ENCODE measurements at regions not wholly inside any gene's neighbourhood (a gene's known extent, or its start where the extent isn't known, plus 50 kb on each side); places are given as distances from the start of the nearest gene placed in this dataset.
"Not testable (repeated sequence)": the region's sequence is repeated elsewhere in the genome, so short reads cannot be mapped to it uniquely, and the experiment has no call there.

DNA sequence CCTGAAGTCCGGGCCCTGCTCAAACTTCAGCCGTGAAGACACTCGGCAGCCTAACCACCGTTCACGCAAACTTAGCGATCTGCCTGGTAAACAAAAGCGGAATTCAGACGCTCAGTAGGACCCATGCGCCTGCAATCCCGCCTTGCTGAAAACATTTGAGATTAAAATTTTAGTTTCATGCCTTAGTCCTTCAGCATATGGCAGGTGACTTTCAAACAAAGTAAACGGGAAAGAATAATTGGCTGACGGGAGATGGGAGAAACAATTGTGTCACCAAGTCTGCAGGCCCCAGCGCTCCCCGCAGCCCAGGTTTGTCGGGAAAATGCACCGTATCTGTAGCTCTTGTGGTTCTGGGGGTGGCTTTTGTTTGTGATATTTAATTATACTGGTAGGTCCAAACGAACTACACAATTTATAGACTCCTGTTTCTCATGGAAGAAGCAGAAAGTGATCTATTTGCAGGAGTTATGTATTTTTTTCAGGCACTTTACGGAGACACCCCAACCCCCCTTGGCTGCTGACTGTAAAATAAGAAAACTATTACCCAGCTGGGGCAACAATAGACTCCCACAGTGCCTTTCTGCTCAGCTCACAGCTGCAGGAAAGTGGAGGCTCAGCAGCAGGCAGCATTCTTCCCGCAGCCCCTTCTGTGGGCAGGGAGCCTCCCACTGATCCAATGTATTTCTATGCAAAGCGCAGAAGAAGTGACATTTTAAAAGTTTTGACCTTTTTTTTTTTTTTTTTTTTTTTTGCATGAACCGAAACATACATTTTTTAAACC is 94.8 kb downstream of the SOX1 start:
- Histone ChIP-seq H3K9ac (ENCODE audit: low read depth in 1 of 2, low read length in 2 of 2) (no peak overlapping the region), H3K4me1 (ENCODE audit: control insufficient read depth in 2 of 2, insufficient read depth in 2 of 2, low read length in 2 of 2) (peaks cover 4 to 12% of the 10 kb centered on the region in 2 donors), H3K36me3 (ENCODE audit: control insufficient read depth in 2 of 2, insufficient read depth in 2 of 2, low read length in 2 of 2) (no peaks in the 10 kb centered on the region), H3K9me3 (ENCODE audit: control insufficient read depth in 2 of 2, low read length in 2 of 2) (no peaks in the 10 kb centered on the region), H3K27me3 (ENCODE audit: control insufficient read depth in 2 of 2, insufficient read depth in 2 of 2, low read length in 2 of 2) (no peaks in the 10 kb centered on the region), H3K27ac (ENCODE audit: low read depth in 2 of 2, low read length in 2 of 2) (no peak overlapping the region), H3K4me3 (ENCODE audit: low read length in 2 of 2) (no peak overlapping the region)

- H3K27me3 ChIP-seq (ENCODE audit: control insufficient read depth in 2 of 2, insufficient read depth in 2 of 2, low read length in 2 of 2), result not testable (repeated sequence)
Observed at GRCh38 chr13:112163691-112164660, 97.0 kb downstream of the SOX1 start.

GRCh38 chr13:112165712-112166111 is 98.8 kb downstream of the SOX1 start:
- Histone ChIP-seq H3K27me3 (ENCODE audit: control insufficient read depth in 2 of 2, insufficient read depth in 2 of 2, low read length in 2 of 2) (no peaks in the 10 kb centered on the region), H3K4me1 (ENCODE audit: control insufficient read depth in 2 of 2, insufficient read depth in 2 of 2, low read length in 2 of 2) (no peaks in the 10 kb centered on the region), H3K4me3 (ENCODE audit: low read length in 2 of 2) (no peak overlapping the region)

More at GRCh38 chr13:112163691-112164660, 97.0 kb downstream of the SOX1 start:
- not testable (repeated sequence) for H3K9ac ChIP-seq (ENCODE audit: low read depth in 1 of 2, low read length in 2 of 2); H3K36me3 ChIP-seq (ENCODE audit: control insufficient read depth in 2 of 2, insufficient read depth in 2 of 2, low read length in 2 of 2); H3K4me3 ChIP-seq (ENCODE audit: low read length in 2 of 2); H3K9me3 ChIP-seq (ENCODE audit: control insufficient read depth in 2 of 2, low read length in 2 of 2); H3K27ac ChIP-seq (ENCODE audit: low read depth in 2 of 2, low read length in 2 of 2)
- H3K4me1 ChIP-seq (ENCODE audit: control insufficient read depth in 2 of 2, insufficient read depth in 2 of 2, low read length in 2 of 2), result peaks cover 4 to 10% of the 10 kb centered on the region in 2 donors

DNA sequence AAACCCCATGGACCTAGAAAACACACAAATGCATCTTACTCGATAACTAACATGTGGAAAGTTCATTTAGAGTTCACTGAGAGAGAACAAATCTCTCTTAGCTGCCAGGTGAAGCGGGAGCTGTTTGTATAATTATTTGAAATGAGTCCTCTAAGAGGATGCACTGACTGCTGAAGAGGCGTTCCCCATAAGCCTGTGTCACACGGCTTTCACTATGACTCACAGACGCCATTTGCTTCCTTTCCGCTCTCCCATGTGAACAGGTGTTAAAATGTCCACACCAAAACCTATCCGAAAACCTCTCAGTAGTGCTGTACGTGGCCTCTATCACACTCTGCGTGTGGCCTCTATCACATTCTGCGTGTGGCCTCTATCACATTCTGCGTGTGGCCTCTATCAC is 101.8 kb downstream of the SOX1 start:
- no peaks in the 10 kb centered on the region for H3K36me3 ChIP-seq (ENCODE audit: control insufficient read depth in 2 of 2, insufficient read depth in 2 of 2, low read length in 2 of 2)
- no peak overlapping the region for H3K9ac ChIP-seq (ENCODE audit: low read depth in 1 of 2, low read length in 2 of 2)
- H3K9me3 ChIP-seq (ENCODE audit: control insufficient read depth in 2 of 2, low read length in 2 of 2), result no peaks in the 10 kb centered on the region
- no peak overlapping the region for H3K4me3 ChIP-seq (ENCODE audit: low read length in 2 of 2)
- H3K4me1 ChIP-seq (ENCODE audit: control insufficient read depth in 2 of 2, insufficient read depth in 2 of 2, low read length in 2 of 2), result no peaks in the 10 kb centered on the region
- no peak overlapping the region for H3K27ac ChIP-seq (ENCODE audit: low read depth in 2 of 2, low read length in 2 of 2)
- H3K27me3 ChIP-seq (ENCODE audit: control insufficient read depth in 2 of 2, insufficient read depth in 2 of 2, low read length in 2 of 2), result peaks cover 0 to 3% of the 10 kb centered on the region in 2 donors

More at GRCh38 chr13:112165712-112166111, 98.8 kb downstream of the SOX1 start:
- no peaks in the 10 kb centered on the region for H3K9me3 ChIP-seq (ENCODE audit: control insufficient read depth in 2 of 2, low read length in 2 of 2)
- H3K36me3 ChIP-seq (ENCODE audit: control insufficient read depth in 2 of 2, insufficient read depth in 2 of 2, low read length in 2 of 2), result no peaks in the 10 kb centered on the region
- H3K9ac ChIP-seq (ENCODE audit: low read depth in 1 of 2, low read length in 2 of 2), result no peak overlapping the region
- H3K27ac ChIP-seq (ENCODE audit: low read depth in 2 of 2, low read length in 2 of 2), result no peak overlapping the region

DNA sequence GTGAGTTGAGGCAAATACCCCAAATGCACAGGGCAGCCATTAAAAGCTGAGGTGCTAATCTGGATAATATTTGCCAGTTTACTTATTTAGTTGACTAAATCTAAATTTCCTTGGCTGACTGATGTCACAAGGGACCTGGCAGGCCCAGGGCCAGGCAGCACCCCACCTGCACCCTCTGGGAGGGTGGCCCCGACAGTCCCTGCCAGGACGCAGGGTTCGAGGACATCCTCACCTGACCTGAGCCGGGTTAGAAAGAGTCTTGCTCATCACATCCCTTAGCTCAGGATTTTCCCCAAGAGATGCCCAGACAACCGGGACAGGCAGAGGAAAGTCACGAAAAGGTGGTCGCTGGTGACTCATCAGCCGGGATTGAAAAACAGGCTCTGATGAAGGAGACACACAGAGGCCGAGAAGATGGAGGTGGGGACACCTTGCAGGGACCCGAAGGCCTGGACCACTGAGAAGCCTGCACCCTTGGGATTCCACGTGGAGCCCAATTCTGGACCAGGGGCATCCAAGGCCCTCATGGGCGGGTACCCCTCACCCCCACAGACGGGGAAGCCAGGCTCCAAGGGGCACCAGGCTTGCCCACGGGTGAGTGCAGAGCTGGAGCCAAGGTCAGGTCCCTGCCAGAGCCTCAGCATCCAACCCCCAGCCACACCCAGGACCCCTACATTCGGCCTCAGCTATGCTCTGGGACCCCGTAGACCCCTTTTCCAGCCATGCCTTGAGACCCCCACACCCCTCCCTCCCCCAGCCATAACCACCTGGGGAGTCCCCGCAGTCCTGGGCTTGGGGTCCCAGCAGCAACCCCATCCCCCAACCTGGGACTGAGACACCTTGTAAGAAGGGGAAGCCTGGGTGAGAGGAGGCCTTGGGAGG is 103.2 kb downstream of the SOX1 start:
- no peaks in the 10 kb centered on the region for H3K36me3 ChIP-seq (ENCODE audit: control insufficient read depth in 2 of 2, insufficient read depth in 2 of 2, low read length in 2 of 2)
- no peaks in the 10 kb centered on the region for H3K4me1 ChIP-seq (ENCODE audit: control insufficient read depth in 2 of 2, insufficient read depth in 2 of 2, low read length in 2 of 2)
- H3K27me3 ChIP-seq (ENCODE audit: control insufficient read depth in 2 of 2, insufficient read depth in 2 of 2, low read length in 2 of 2), result peaks cover 0 to 3% of the 10 kb centered on the region in 2 donors
- no peaks in the 10 kb centered on the region for H3K9me3 ChIP-seq (ENCODE audit: control insufficient read depth in 2 of 2, low read length in 2 of 2)
- no peak overlapping the region for H3K4me3 ChIP-seq (ENCODE audit: low read length in 2 of 2)
- H3K27ac ChIP-seq (ENCODE audit: low read depth in 2 of 2, low read length in 2 of 2), result no peak overlapping the region
- no peak overlapping the region for H3K9ac ChIP-seq (ENCODE audit: low read depth in 1 of 2, low read length in 2 of 2)

- H3K4me3 ChIP-seq (ENCODE audit: low read length in 2 of 2), result no peak overlapping the region
- H3K4me1 ChIP-seq (ENCODE audit: control insufficient read depth in 2 of 2, insufficient read depth in 2 of 2, low read length in 2 of 2), result no peaks in the 10 kb centered on the region
- H3K9me3 ChIP-seq (ENCODE audit: control insufficient read depth in 2 of 2, low read length in 2 of 2), result no peaks in the 10 kb centered on the region
- H3K27me3 ChIP-seq (ENCODE audit: control insufficient read depth in 2 of 2, insufficient read depth in 2 of 2, low read length in 2 of 2), result peaks cover 0 to 3% of the 10 kb centered on the region in 2 donors
- no peaks in the 10 kb centered on the region for H3K36me3 ChIP-seq (ENCODE audit: control insufficient read depth in 2 of 2, insufficient read depth in 2 of 2, low read length in 2 of 2)
- H3K27ac ChIP-seq (ENCODE audit: low read depth in 2 of 2, low read length in 2 of 2), result no peak overlapping the region
- H3K9ac ChIP-seq (ENCODE audit: low read depth in 1 of 2, low read length in 2 of 2), result no peak overlapping the region
Observed at GRCh38 chr13:112170823-112171569, 104.0 kb downstream of the SOX1 start.

DNA sequence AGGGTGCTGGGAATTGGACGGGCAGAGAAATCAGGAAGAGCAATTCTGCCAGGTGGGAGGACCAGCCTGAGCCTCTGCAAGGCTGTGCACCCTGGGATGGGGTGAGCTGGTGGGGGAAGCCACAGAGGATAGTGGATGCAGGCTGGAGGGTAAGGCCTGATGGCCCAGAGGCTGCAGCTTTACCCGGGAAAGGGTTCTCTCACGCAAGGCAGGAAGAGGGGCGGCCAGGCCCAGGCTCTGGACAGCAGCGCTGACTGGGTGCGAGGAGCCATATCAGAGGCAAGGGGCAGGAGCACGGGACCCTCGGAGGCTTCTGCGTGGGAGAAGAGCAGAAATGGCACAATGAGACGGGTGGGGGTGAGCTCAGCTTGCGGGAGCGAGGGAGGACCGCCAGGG is 104.6 kb downstream of the SOX1 start:
- Histone ChIP-seq H3K9me3 (ENCODE audit: control insufficient read depth in 2 of 2, low read length in 2 of 2) (no peaks in the 10 kb centered on the region), H3K4me3 (ENCODE audit: low read length in 2 of 2) (no peak overlapping the region), H3K9ac (ENCODE audit: low read depth in 1 of 2, low read length in 2 of 2) (no peak overlapping the region), H3K27ac (ENCODE audit: low read depth in 2 of 2, low read length in 2 of 2) (no peak overlapping the region), H3K4me1 (ENCODE audit: control insufficient read depth in 2 of 2, insufficient read depth in 2 of 2, low read length in 2 of 2) (no peaks in the 10 kb centered on the region), H3K36me3 (ENCODE audit: control insufficient read depth in 2 of 2, insufficient read depth in 2 of 2, low read length in 2 of 2) (no peaks in the 10 kb centered on the region), H3K27me3 (ENCODE audit: control insufficient read depth in 2 of 2, insufficient read depth in 2 of 2, low read length in 2 of 2) (peaks cover 0 to 3% of the 10 kb centered on the region in 2 donors)

- Histone ChIP-seq H3K4me1 (ENCODE audit: control insufficient read depth in 2 of 2, insufficient read depth in 2 of 2, low read length in 2 of 2) (no peaks in the 10 kb centered on the region), H3K27ac (ENCODE audit: low read depth in 2 of 2, low read length in 2 of 2) (no peak overlapping the region), H3K9me3 (ENCODE audit: control insufficient read depth in 2 of 2, low read length in 2 of 2) (no peaks in the 10 kb centered on the region), H3K4me3 (ENCODE audit: low read length in 2 of 2) (no peak overlapping the region), H3K27me3 (ENCODE audit: control insufficient read depth in 2 of 2, insufficient read depth in 2 of 2, low read length in 2 of 2) (peaks cover 0 to 3% of the 10 kb centered on the region in 2 donors), H3K36me3 (ENCODE audit: control insufficient read depth in 2 of 2, insufficient read depth in 2 of 2, low read length in 2 of 2) (no peaks in the 10 kb centered on the region), H3K9ac (ENCODE audit: low read depth in 1 of 2, low read length in 2 of 2) (no peak overlapping the region)
Observed at GRCh38 chr13:112172017-112172416, 105.1 kb downstream of the SOX1 start.

GRCh38 chr13:112172641-112173251 is 105.8 kb downstream of the SOX1 start:
- Histone ChIP-seq H3K9me3 (ENCODE audit: control insufficient read depth in 2 of 2, low read length in 2 of 2) (no peaks in the 10 kb centered on the region), H3K4me3 (ENCODE audit: low read length in 2 of 2) (no peak overlapping the region), H3K4me1 (ENCODE audit: control insufficient read depth in 2 of 2, insufficient read depth in 2 of 2, low read length in 2 of 2) (no peaks in the 10 kb centered on the region), H3K27me3 (ENCODE audit: control insufficient read depth in 2 of 2, insufficient read depth in 2 of 2, low read length in 2 of 2) (peaks cover 0 to 3% of the 10 kb centered on the region in 2 donors), H3K36me3 (ENCODE audit: control insufficient read depth in 2 of 2, insufficient read depth in 2 of 2, low read length in 2 of 2) (no peaks in the 10 kb centered on the region), H3K27ac (ENCODE audit: low read depth in 2 of 2, low read length in 2 of 2) (no peak overlapping the region), H3K9ac (ENCODE audit: low read depth in 1 of 2, low read length in 2 of 2) (no peak overlapping the region)
